ENCODE measurements at regions not wholly inside any gene's neighbourhood (a gene's known extent, or its start where the extent isn't known, plus 50 kb on each side); places are given as distances from the start of the nearest gene placed in this dataset.

DNA sequence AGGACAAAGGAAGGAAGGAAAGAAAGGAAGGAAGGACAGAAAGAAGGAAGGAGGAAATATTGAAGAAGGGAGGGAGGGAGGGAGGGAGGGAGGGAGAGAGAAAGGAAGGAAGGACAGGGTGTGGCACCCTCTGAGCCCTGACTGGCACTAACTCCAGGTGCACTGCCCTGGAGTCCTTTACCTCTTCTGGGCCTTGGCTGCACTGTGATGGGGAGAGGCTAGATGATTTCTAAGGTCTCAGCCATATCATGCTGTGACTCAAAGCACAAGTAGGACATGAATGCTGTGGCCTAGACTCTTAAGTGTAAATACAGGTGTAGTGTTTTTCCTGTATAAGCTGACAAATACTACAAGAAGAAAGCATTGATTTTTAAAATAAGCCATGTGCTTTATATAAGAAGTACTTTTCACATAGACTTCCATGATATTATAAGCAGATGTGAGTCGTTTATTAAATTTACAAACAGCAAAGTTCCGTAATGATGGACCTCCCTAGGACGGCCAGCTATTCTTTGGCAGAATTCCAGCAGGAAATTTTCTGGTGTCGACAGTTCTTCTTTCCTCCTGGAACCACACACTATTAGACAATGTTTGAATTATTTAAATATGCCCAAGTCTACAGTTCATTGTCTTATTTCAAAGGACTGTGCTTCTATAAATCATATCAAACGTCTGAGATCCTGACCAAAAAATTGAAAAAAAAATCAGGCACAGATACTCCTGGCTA is 213.8 kb upstream of the C2CD4B start:
- DNase-seq, result no peak

DNA sequence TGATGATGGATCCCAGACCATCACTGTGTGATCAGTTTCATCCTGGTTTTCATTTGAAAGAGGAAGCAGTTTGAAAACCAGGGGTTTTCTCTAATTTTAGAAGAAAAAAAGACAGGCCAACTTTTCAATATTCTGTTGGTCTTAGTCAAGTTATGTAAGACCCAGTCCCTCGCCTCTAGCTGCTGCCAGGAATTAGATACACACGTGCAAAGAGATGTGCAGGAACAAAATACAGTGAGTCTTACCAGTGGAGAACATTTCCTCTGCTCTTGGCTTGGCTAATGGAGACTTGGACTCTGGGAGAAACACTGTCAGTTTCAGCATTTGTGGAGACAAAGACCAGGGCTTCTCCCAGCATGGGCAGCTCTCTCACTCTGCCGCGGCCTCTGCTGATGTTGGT is 214.9 kb upstream of the C2CD4B start:
- no peak for DNase-seq

DNA sequence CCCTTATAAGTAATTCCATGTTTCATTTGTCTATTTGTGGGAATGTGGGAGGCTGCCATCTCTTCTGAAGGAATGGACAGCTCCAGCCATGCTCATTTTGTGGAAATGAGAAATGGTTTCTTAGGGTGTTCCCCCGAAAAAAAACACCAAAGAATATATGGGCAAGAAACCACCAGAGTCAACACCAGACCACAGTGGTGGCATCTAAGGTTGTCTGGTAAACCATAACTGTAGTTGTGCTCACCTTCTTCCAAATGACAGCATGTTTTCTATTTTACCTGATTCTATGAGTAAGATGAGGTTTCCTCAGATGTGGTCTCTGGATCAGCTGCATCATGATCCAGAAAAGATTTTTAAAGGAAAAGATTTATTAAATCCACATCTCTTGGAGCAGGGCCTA is 217.0 kb upstream of the C2CD4B start:
- no peak for DNase-seq

DNA sequence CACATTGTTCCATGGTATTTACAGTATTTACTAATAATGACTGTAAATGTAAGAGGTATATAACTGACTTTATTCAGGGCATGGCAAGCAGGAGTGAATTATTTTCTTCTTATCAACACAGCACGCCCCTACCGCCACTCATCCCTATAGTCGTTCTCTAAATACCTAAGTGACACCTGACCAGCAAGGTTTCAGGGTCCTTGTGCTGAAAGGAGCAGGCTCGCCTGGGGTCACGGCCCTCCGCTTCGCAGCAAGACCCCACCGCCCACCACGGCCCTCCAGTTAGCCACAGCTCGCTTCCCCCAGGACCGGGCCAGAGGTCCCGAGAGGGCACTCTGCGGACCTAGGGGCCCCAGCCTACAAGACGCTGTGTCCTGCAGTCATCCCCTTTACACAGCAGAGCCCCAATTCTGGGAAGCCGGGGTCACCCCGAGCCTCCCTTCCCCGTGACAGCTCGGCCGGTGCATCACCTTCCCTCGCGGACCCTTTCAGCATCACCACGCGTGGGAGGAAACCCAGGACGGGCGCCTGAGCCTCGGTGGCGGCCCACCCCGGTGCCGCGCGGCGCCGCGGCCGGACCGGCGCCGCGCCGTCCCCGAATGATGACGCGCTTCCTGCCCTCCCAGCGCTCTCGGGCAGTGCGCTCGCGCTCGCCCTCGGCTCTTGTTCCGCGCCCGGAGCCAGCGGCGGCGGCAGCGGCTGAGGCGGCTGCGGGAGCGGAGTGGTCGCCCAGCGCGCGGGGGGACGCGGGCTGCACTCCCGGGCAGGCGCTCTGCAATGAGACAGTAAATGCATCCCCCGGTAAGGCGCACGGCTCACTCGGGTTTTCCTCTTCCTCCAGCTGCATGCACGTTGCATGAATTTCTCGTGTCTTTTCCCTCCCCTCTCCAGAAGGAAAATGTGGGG is 225.1 kb upstream of the C2CD4B start, which contains the start of gene TLN2:
Gene TLN2, plus strand, starts transcription at position 666 of the 906 bp plus-strand sequence.
- peak; percentile 80 for DNase-seq

DNA sequence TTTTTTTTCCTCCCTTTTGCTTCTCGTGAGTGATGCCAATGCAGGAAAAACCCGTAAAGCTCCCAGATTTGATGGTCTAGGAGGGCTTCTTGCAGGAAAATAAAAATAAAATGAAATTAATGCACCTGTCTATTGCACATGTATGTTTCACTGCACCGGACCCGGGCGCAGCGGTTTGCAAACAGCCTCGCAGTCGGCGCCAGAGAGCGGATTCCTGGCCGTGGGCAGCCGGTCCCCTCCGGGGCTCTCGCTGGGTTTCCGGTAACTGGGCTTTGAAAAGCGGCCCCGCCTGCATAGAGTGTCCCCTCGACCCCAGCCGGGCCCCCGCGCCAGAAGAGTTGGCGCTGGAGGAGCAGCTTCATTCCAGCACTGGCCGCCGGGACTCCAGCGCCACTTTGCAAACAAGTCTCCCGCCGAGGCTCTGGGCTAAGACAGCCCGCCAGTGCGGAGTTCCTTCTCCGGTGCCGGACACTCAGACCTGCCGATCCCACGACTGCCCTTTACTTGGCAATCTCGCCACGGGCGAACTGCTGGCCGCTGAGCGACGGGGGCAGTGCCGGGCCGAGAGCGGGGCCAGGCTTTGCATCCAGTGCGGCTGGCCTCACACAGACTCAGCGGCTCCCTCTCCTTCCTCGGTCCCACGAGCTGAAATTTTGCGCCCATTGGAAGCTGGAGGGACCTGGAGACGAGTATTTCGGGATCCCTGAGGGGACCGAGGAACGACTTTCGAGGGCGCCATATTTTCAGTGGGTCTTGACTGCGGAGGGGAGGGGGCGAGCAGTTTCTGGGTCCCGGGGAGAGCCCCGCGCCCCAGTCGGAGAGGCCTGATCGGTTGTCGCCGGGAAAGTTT is 225.9 kb upstream of the C2CD4B start:
- DNase-seq, result peak; percentile 42

DNA sequence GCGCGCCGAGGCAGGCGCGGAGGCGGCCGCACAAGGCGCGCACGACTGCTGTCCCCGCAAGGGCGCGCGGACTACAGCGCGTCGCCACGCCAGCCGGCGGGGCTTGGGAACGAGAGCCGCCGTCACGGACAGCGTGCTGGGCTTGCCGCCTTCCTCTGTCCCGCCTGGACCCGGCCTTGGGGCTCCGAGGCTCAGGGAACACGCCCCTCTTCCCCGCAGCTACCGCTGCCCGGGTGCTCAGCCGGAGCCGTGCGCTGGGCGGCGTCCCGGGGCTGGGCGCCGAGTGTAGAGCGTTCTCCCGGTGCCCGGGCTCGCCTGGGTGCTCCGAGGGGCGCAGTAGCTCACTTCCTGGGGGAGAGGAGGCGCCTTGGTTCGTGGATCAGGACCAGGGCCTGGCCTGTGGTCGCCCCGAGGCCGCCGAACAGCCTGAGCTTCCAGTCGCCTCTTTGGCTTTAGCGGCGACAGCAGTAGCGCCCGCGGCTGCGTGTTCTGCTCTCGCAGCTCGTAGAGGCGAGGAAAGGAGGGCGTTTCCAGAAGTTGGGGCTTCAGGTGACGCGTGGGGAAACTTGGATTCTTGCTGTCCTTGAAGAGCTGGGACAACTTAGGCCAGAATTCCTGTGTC is 226.7 kb upstream of the C2CD4B start:
- peak; percentile 31 for DNase-seq

DNA sequence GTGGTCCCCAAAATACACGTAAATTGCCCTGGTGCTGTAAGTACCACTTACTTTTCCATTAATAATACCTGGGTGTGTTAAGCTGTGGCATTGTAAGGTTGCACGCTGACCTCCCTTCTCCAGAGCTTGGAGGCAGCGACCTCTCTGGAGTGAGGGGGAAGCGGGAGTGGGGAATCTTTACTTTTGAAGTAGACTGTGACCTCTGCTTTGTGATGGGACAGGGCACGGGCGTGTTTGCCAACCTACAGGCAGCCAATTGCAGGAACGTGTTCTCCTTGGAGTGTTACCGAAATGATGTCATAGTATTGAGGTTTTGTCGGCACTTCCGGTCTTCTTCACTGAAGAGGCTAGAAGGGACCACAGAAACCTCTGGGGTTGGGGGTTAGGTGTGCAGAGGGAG is 227.3 kb upstream of the C2CD4B start:
- peak; percentile 49 for DNase-seq

DNA sequence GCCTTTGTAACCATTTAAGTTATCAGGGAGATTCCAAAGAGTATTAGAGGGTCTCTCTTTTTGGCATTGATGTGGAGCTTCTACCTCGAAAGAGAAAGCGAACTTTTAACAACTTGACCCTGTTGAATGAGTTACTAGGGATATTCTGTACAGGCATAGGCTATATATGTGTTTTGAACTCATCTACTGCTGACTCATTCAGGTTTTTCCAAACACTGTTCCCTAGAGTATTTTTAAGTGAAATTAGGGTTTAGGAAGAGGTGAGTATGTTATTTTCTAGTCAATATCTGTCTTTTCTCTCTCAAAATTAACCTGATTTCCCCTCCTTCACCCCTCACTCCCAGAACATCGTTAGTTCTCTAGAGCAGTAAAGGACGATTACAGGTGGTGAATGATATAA is 228.1 kb upstream of the C2CD4B start:
- DNase-seq, result no peak

DNA sequence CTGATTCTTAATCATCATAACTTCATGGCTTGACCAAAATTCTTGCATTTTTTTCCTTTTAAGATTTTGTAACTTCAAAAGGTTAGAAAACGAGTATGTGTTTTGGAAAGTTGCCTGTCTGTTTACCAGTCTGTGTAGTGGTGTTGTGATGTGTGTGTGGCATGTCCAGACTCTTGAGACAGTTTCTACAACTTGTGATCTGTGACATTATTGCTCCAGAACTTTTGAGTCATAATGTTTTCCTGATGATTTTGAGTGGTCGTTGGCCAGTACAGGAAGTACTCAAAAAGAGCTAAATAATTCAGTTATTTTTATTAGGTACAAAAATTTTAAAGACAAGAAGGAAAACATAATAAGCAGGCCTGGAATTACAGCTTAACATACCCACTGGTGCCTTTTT is 229.0 kb upstream of the C2CD4B start:
- no peak for DNase-seq

DNA sequence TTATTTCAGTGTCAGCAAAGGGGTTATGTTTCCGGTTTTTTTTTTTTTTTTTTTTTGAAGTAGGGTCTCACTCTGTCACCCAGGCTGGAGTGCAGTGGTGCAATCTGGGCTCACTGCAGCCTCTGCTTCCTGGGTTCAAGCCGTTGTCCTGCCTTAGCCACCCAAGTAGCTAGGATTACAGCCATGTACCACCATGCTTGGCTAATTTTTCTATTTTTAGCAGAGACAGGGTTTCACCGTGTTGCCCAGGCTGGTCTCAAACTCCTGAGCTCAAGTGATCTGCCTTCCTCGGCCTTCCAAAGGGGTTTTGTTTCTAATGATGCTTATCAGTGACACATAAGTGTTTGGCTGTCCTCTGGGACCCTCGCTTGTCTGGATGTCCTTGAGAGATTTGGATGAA is 235.7 kb upstream of the C2CD4B start:
- no peak for DNase-seq

DNA sequence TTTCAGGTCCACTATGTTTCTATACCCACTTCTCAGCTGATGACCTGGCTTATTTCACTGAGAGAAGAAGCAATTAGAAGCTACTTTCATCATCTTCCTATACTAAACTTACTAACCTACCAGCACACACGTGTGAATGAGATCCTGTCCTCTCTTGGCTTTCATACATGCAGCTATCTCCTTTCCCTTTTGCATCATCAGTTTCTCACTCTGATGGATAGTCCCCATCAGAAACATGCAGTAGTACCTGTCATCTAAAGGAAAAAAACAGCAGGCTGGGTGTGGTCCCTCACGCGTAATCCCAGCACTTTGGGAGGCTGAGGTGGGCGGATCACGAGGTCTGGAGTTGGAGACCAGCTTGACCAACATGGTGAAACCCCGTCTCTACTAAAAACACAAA is 237.6 kb upstream of the C2CD4B start:
- DNase-seq, result no peak

DNA sequence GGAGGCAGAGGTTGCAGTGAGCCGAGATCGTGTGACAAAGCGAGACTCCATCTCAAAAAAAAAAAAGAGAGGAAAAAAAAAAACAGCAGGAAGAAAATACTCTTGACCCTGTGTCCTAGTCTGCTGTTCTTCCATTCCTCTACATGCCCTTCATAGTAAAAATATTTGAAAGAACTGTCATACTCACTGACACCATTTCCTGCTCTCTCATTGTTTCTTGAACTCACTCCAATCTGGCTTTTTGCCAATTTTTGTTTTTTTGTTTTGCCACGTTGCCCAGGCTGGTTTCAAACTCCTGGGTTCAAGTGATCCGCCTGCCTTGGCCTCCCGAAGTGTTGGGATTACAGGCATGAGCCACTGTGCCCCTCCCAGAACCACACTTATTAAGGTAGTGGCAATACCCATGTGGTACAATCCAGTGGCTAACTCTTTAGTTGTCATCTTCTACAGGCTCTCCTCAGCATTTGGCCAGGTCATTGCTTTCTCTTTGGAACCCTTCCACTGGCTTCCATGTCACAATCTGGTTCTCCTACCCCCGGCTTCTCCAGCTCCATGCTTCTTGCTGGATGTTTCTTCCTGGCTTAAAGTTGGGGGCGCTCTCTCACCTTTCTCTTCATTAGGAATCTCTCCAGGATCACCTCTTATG is 238.2 kb upstream of the C2CD4B start:
- DNase-seq, result no peak

DNA sequence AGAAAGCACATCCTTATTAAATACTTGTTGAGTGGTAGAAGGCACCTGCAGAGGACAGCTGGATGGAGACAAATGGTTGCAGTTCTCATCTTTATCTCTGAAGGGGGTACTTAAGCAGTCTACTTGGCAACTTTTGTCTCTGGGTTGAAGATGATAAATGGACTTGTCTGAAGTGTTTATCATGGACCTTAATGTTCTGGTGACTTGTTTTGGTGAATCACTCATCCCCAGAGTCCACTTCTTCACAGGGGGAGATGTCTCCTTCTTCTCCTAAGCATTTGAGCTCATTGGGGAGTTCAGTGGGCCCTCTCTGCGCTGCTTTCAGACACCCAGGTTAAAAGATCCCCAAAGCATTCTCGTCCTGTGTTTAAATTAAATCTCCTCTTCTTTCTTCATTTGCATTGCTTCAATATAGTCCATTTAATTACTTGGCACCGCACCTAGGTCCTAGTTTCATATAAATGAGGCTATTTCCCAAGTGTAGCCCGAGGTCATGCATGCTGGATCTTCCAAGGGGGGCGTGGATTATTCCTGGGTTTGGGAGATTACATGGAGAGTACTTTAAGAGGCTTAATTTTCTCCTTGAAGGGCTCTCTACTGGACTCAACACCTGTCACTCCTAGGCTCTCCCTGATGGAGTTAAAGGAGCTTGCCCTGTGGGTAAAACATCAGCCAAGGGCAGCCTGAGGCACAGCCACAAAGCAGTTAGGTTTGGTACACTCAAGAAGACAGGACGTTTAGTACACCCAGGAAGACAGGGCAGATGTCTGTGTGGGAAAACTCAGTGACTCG is 239.3 kb upstream of the C2CD4B start:
- DNase-seq, result no peak

DNA sequence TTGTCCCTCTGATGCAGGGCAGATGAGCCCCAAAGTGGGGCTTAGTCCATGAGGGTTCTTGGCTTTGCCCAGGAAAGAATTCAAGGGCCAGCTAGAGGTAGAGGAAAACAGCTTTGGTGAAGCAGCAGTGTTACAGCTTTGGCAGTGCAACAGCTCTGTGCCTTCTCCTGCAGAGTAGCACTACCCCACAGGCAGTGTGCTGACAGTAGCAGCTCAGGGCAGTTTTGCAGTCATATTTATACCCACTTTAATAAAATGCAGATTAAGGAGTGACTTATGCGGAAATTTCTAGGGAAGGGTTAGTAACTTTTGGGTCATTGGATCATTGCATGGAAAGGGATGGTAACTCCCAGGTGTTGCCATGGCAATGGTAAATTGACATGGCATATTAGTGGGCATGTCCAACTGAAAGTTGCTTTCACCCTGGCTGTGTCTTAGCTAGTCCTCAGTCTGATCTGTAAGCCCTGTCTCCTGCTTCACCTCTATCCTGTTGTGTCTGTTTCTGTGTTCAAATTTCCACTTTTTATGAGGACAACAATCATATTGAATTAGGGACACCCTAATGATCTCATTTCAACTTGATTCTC is 241.3 kb upstream of the C2CD4B start:
- no peak for DNase-seq

DNA sequence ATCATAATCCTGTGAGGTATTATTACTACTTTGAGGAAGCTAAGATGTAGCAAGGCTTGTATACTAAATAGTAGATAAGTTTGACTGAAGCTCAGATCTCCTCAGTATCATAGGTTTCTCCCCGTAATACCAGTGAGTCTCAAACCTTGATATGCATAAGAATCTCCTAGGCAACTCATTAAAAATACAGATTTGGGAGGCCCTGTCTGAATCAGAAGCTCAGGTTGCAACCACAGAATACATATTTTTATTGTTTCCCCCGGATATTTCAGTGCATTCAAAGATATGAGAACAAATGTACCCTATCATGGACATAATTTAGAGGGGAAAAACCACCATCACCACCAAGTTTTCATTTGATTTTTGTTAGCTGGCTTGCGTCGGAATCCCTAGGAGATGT is 242.1 kb upstream of the C2CD4B start:
- no peak for DNase-seq

DNA sequence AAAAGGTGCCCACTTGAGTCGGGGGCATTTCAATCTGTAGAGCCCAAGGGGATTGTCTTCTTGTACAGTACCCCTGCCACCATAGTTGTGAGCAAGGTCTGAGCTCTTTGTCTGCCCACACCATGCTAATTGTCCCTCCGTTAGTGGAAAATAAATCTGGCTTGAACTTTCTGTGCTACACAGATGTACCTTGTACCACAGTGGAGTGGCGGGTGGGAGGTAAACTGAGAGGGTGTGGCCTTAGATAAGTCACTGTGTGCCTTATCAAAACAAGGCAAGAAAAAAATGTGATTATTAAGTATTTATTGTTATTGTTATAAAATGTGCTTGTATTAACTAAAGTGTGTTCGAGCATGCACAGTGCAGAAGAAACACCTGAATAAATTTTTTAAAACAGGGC is 242.9 kb upstream of the C2CD4B start:
- no peak for DNase-seq

DNA sequence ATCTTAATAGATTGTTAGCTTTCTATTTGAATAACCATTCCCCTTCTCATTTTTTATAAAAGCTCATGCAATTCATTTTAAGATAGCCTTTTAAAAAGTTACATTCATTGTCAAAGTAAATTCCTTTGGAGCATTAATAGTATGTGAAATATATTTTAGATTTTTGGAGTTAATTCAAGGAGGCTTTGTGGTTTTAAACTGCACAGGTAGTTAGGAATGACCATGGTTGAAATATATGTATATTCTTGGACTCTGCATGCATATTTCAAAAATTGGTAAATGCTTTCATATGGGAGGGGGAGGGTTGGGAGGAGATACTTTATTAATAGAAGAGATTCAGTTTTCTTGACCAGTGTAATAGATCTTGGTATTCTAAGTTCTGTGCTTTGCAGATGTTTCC is 244.4 kb upstream of the C2CD4B start:
- no peak for DNase-seq

DNA sequence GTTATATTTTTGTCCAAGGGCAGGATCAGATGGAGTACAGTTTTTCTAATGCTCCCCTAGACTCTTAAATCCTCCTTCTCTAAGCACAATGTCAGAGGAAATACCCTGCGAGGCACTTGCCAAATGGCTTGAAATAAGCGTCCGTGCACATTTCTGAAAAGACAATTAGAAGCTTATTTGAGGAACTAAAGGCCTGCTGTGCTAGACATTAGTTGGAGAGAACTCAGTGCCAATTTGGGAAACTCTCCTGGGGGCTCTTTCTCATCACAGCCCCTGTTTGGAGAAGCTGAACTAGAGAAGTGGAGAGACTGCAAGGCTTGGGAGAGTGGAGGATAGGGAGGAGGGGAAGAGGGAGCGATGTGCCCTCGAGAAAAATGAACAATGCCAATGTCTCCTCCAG is 247.6 kb upstream of the C2CD4B start:
- DNase-seq, result no peak

DNA sequence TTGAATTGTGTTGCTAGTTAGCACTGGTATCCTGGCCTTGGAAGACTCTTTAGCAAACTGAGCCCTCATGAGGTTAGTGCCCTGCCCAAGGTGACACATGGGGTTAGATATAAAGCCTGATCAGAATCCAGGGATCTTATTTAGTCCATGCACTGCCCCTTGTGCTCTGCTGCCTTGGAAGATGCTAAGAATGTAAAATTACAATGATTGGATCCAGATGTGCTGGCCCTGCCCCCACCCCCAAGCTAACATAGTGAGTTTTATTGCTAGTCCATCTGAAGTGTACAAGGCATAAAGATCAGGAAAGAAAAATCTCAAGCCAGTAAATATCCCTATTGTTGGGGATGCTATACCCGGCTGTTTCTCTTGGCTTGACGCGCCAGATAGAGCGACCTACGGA is 248.1 kb upstream of the C2CD4B start:
- no peak for DNase-seq

DNA sequence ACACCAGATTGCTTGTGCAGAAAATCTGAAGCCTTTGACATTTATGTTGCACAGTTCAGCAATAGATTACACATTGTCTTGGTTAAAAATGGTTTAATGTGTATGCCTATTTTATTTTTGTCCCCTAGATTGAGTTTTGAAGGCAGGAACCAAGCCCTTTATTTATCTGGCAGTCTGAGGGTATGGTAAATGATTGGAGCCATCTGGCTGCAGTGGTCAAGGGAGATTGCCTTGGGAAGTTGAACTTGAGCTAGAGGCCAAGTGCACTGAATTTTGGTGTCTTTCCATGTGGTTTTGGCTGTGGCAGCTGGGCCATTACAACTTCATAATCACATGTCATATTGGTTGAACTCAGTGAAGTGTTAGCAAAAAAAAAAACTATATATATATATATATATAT is 248.7 kb upstream of the C2CD4B start:
- no peak for DNase-seq

DNA sequence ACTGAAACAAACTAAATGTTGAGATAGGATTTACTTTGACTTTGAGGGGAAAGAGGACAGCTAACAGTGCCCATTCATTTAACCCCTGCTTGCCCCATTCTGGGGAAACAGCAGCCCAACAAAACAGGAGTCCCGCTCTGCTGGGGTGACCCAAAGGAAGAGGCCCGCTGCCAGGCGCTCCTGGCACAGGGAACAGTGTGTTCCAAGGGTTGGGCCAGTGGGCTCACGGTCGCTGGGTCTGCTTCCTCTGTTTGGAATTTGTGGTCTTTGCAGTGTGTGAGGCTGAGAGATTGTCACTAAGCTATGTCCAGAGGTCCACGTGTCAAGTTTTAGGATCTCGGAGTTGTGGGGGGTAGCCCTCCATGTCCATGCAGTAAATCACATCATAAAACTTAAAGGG is 250.4 kb upstream of the C2CD4B start:
- DNase-seq, result no peak

All from activated CD4-positive, alpha-beta T cell treated with anti-CD3 and anti-CD28 coated beads, Interleukin-2, Interleukin-6, amounts not matched to agents 100 ng/mL and 50 ng/mL, durations not matched to agents 16 hours and 8 hours (primary cell).